ENCODE measurements at regions not wholly inside any gene's neighbourhood (a gene's known extent, or its start where the extent isn't known, plus 50 kb on each side); places are given as distances from the start of the nearest gene placed in this dataset.

DNA sequence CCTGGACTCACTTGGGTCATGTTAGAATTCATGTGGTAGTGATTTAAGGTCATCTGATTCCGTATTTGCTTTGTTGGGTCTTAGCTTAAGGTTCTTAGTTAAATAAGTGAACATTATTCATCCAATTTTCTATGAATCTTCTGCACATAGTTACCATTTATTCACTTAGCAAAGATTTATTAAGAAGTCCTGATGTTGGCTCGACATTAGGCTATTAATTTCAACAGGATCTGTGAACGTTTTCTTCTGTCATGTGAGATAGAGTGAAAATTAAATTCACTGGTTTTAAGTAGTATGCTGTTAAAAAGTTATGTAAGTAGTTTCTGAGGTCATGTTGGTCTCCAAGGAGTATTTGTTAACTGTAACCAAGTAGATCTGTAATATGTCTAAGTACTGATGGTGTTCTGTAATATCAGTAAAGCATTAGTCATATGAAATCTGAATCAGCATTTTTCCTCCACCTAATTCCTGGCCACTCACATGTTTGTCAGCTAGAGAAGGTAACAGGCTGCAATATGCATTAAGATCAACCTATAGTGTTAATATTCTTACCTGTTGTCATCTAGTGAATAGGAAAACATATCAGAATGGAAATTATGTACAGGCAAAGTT lies 155.6 kb downstream of the PCDH7 start:
- TF ChIP-seq EZH2 (IDR thresholded peaks at IDR 0.05; ENCODE audit: borderline replicate concordance, low read depth, low read length, poor library complexity, severe bottlenecking) = no peak
- TF ChIP-seq, protein P1, sequence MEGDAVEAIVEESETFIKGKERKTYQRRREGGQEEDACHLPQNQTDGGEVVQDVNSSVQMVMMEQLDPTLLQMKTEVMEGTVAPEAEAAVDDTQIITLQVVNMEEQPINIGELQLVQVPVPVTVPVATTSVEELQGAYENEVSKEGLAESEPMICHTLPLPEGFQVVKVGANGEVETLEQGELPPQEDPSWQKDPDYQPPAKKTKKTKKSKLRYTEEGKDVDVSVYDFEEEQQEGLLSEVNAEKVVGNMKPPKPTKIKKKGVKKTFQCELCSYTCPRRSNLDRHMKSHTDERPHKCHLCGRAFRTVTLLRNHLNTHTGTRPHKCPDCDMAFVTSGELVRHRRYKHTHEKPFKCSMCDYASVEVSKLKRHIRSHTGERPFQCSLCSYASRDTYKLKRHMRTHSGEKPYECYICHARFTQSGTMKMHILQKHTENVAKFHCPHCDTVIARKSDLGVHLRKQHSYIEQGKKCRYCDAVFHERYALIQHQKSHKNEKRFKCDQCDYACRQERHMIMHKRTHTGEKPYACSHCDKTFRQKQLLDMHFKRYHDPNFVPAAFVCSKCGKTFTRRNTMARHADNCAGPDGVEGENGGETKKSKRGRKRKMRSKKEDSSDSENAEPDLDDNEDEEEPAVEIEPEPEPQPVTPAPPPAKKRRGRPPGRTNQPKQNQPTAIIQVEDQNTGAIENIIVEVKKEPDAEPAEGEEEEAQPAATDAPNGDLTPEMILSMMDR (conservative IDR thresholded peaks at IDR 0.05; ENCODE audit: low read depth, low read length) = no peak
